Lower leg skin (tissue), 3 donors: ENCODE measurements at regions not wholly inside any gene's neighbourhood (a gene's known extent, or its start where the extent isn't known, plus 50 kb on each side); places are given as distances from the start of the nearest gene placed in this dataset.

ENCODE experiments used
- CTCF ChIP-seq, 3 donors: fragments of 450-650 bp; IDR thresholded peaks; one replicate each; pipeline ENCODE4 v1.5.1; 2016; ENCODE audit warnings: antibody characterized with exemption in 3 of 3, mild to moderate bottlenecking in 3 of 3, moderate library complexity in 2 of 3
- POLR2A ChIP-seq, 2 donors: fragments of 450-650 bp; IDR thresholded peaks; one replicate each; pipeline ENCODE4 v1.6.1; 2016 to 2017; ENCODE audit warnings: antibody characterized with exemption in 2 of 2, mild to moderate bottlenecking in 1 of 2, moderate library complexity in 1 of 2

GRCh38 chr7:36019980-36020379, 133.1 kb upstream of the EEPD1 start:
- TF ChIP-seq CTCF (IDR thresholded peaks at IDR 0.05) (no peak), POLR2A (IDR thresholded peaks at IDR 0.05) (no peak)
